IPS-20b (cell line): ENCODE measurements at regions not wholly inside any gene's neighbourhood (a gene's known extent, or its start where the extent isn't known, plus 50 kb on each side); places are given as distances from the start of the nearest gene placed in this dataset.

ENCODE experiments used
- H3K27ac ChIP-seq: one replicate; pipeline ENCODE4 v1.5.1; 2013; ENCODE audit warnings: low read length
- H3K27me3 ChIP-seq: 2 replicates; pipeline ENCODE4 v1.6.1; 2013; ENCODE audit warnings: mild to moderate bottlenecking, low read length, inconsistent platforms; ENCODE audit not compliant: insufficient read depth
- H3K36me3 ChIP-seq: 2 replicates; pipeline ENCODE4 v1.6.1; 2013; ENCODE audit warnings: low read depth, mild to moderate bottlenecking, inconsistent platforms, low read length, moderate library complexity; ENCODE audit not compliant: insufficient read depth
- H3K4me1 ChIP-seq: 2 replicates; pipeline ENCODE4 v1.6.1; 2013; ENCODE audit warnings: mild to moderate bottlenecking, control low read depth, inconsistent platforms, low read length, moderate library complexity; ENCODE audit not compliant: insufficient read depth
- H3K4me3 ChIP-seq: 2 replicates; pipeline ENCODE4 v1.5.1; 2013; ENCODE audit warnings: mild to moderate bottlenecking, low read length, inconsistent platforms
- H3K9ac ChIP-seq: 2 replicates; pipeline ENCODE4 v1.6.1; 2013; ENCODE audit warnings: low read depth, mild to moderate bottlenecking, inconsistent platforms, low read length, moderate library complexity
- H3K9me3 ChIP-seq: 2 replicates; pipeline ENCODE4 v1.6.1; 2013; ENCODE audit warnings: mild to moderate bottlenecking, low read depth, low read length, inconsistent platforms; ENCODE audit not compliant: insufficient read depth

DNA sequence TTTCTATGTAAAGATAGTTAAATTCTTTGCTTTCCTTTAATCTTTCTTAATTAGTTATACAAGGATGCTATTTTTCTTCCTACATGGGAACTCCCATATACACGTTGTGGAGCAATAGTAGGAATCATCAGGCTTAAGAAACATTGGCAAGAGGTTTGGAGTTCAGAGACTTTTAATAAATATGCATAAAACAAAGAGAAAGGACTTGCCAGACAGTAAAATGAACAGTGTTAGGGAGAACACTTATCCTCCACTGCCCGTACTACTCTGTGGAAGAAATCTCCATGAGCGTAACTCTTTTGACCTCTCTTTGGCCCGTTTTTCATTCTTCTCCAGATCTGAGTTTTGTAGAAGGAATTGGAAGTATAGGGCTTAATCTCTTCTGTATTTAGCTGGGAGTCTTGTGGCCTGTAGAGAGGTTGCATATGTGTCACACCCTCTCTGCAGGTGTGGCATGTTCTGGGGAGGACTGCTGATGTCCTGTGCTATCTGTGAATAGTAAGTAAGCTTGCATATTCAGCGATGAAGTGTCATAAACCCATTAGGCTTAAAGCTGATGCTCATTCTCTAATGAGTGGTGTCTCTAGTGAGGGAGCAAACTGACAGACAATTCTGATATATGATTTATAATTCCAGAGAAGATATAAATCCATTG lies 455.4 kb upstream of the FAR2 start:
- no peak overlapping the region for H3K4me3 ChIP-seq
- no peaks in the 10 kb centered on the region for H3K27me3 ChIP-seq
- no peaks in the 10 kb centered on the region for H3K9me3 ChIP-seq
- H3K9ac ChIP-seq, result no peak overlapping the region
- H3K36me3 ChIP-seq, result no peaks in the 10 kb centered on the region
- H3K27ac ChIP-seq, result no peak overlapping the region
- H3K4me1 ChIP-seq, result no peaks in the 10 kb centered on the region

DNA sequence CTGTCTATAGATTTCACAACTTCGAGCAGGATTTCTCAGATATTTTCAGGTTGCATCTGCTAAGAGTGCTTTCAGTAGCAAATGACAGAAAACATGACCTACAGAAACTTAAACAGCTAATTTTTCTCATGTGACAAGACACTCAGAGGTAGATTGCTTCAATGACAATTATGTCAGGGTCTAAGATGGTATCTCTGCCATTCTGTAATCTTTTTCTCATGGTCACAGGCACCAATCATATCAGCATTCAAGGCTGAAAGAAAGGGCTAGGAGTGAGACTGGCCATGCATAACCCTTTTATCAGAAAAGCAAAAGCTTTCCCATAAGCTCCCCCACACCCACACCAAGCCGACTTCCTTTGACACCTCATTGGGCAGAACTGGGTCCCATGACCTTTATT lies 450.5 kb upstream of the FAR2 start:
- Histone ChIP-seq H3K27me3 (no peaks in the 10 kb centered on the region), H3K36me3 (no peaks in the 10 kb centered on the region), H3K9me3 (peaks cover 3% of the 10 kb centered on the region; the same call in 1 of the 2 replicates), H3K4me1 (no peaks in the 10 kb centered on the region), H3K9ac (no peak overlapping the region), H3K27ac (no peak overlapping the region), H3K4me3 (no peak overlapping the region)

DNA sequence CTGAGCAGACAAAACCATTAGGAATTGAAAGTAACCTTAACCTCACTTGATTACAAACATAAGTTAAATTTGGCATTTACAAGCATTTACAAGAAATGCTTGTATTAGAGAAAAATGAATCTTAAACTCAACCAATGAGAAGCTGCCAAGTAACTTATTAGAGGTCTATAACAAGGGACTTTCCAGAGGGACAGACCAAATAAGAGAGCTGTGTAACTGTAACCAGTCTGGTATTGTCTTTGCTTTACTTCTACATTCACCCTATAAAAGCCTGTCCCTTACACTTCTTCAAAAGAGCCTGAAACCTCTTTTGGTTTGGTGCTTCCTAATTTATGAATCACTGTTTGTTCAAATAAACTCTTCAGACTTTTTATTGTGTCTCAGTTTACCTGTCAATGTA lies 450.0 kb upstream of the FAR2 start:
- H3K9ac ChIP-seq, result no peak overlapping the region
- no peaks in the 10 kb centered on the region for H3K36me3 ChIP-seq
- peaks cover 5% of the 10 kb centered on the region; the same call in 1 of the 2 replicates for H3K9me3 ChIP-seq
- no peaks in the 10 kb centered on the region for H3K4me1 ChIP-seq
- no peak overlapping the region for H3K4me3 ChIP-seq
- H3K27ac ChIP-seq, result no peak overlapping the region
- no peaks in the 10 kb centered on the region for H3K27me3 ChIP-seq

DNA sequence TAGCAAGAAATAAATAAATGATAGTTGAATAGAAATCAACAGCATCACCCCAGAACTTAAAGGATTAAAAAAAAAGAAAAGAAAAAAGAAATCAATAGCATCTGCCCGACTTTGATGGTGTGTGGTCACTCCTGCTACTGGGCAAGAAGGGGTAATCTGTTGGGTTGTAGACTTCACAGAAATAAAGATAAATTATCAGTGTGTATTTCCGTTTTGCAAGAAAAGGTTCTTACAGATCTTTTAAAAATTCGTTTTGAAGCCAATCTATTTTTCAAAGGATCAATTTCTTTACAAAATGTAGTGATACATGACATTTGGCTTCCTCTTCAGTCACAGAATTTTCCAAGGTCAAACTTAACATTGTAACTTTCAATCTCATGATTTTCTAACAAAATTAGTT lies 448.9 kb upstream of the FAR2 start:
- Histone ChIP-seq H3K27me3 (no peaks in the 10 kb centered on the region), H3K4me1 (no peaks in the 10 kb centered on the region), H3K9me3 (peaks cover 5% of the 10 kb centered on the region; the same call in 1 of the 2 replicates), H3K4me3 (no peak overlapping the region), H3K36me3 (no peaks in the 10 kb centered on the region), H3K27ac (no peak overlapping the region), H3K9ac (no peak overlapping the region)

DNA sequence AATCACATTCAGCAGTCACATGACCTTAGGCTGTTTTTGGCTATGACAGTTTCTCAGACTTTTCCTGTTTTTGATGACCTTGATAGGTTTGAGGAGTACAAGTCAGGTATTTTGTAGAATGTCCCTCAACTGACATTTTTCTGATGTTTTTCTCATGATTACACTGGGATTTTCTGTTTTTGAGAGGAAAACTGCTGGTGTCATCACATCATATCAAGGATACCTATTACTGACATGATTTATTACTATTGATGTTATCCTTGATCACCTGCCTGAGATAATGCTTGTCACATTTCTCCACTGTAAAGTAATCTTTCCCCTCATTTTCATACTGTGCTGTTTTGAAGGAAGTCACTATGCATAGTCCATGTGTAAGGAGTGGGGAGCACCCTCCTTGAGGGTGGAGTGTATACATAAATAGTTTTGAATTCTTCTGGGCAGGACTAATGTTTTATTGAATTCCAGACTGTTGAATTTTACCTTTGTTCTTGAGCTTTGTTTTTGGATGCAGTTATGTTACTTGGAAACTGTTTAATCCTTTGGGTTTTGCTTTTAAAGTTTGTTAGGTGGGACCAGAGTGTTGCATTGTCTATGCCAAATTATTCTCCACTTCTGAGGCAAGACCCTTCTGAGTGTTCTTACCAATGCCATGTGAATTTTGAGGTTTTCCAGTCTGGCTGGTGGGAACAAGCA lies 444.5 kb upstream of the FAR2 start:
- Histone ChIP-seq H3K36me3 (no peaks in the 10 kb centered on the region), H3K4me3 (no peak overlapping the region), H3K9me3 (peaks cover 5% of the 10 kb centered on the region; the same call in 1 of the 2 replicates), H3K27me3 (no peaks in the 10 kb centered on the region), H3K9ac (no peak overlapping the region), H3K27ac (no peak overlapping the region), H3K4me1 (no peaks in the 10 kb centered on the region)

DNA sequence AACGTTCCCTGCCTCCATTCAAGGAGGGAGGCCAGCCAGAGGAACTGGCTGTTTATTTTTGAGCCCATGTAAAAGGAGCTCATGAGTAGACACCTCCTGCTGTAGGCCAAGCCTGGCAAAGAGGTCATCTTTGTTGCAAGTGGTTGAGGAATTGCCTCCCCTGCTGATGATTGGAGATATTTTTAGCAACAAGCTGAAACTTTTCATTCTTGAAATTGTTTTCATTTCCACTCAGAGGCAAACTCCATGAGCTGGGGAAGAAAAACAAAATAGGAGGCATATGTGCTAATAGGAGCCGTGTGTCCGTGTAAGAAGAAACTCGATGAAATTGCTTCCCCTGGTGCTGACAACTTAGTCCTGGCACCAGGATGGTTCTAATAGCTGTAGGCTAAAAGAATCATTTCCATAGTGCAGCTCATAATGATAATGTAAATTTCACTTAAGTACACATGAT lies 440.1 kb upstream of the FAR2 start:
- Histone ChIP-seq H3K9ac (no peak overlapping the region), H3K27ac (no peak overlapping the region), H3K4me3 (no peak overlapping the region)

DNA sequence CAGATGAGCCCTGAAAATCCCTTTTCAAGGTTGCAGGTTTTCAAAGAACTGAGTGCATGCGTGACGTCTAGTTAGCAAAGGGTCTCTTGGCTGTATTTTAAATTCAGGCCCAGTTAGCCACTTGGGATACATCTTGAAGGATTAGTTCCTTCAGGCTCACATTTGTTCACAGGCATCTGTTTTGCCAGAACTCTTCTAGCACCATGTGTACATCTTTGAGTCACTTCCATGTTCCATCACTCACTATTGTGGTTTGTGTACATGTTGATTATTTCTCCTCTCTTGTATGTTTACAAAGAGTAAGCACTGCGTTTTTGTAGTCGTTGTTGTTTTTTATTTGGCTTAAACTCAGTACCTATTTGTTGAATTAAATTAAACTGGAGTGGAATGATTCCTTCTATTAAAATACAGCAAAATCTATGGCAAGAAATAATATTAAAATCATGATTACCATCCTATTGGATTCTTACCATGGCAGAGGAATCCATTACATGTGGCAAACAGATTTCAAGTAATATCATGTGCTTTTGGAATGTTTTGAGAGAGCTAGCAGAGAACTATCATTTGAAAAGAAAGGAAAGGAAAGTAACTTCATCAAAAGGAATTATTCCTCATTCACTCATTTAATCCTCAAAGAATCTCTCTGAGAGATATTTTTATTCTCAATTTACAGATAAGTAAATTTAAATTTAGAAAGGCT lies 438.9 kb upstream of the FAR2 start:
- H3K4me3 ChIP-seq, result no peak overlapping the region
- no peak overlapping the region for H3K9ac ChIP-seq
- H3K27ac ChIP-seq, result no peak overlapping the region
- no peaks in the 10 kb centered on the region for H3K36me3 ChIP-seq
- no peaks in the 10 kb centered on the region for H3K9me3 ChIP-seq
- H3K27me3 ChIP-seq, result no peaks in the 10 kb centered on the region
- no peaks in the 10 kb centered on the region for H3K4me1 ChIP-seq

More for the DNA sequence above, 440.1 kb upstream of the FAR2 start:
- Histone ChIP-seq H3K4me1 (no peaks in the 10 kb centered on the region), H3K9me3 (no peaks in the 10 kb centered on the region), H3K27me3 (no peaks in the 10 kb centered on the region), H3K36me3 (no peaks in the 10 kb centered on the region)

DNA sequence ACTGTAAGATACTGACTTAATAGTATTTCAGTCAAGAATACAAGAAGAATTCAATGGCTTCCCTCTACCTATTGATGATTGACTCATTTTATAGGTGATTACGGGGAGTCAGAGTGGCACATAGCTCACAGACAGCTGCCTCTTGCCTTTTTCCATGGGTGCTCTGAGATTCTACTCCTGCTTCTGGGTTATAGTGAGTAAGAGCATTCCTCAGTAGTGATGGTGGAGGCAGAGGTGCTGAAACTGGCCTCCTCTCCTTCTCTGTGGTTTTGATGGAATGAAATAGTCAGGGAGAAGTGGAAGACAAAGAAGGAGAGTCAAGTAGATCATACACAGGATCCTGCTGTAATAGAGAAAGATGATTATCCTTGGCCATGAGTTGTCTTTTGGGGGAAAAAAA lies 438.2 kb upstream of the FAR2 start:
- no peaks in the 10 kb centered on the region for H3K27me3 ChIP-seq

DNA sequence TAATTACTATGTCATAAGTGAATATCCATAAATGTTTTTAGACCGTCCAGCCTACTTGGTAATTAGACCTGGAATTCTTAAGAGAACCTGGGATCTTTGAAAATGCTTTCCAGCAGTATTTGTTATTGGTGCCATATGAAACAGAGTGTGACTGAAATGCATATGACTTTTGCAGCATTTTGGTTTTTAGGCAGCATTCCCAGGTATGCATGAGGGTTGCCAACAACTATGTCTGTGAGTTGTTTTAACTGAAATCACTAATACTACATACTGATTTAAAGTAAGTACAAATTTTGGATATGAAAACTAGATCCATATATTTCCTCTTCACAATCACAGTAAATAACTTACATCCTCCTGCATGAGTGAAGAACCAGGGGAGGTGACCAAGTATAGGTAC lies 437.7 kb upstream of the FAR2 start:
- Histone ChIP-seq H3K27me3 (no peaks in the 10 kb centered on the region), H3K27ac (no peak overlapping the region), H3K4me3 (no peak overlapping the region), H3K4me1 (no peaks in the 10 kb centered on the region), H3K9ac (no peak overlapping the region), H3K9me3 (no peaks in the 10 kb centered on the region), H3K36me3 (no peaks in the 10 kb centered on the region)

More for the DNA sequence above, 438.2 kb upstream of the FAR2 start:
- H3K9ac ChIP-seq, result no peak overlapping the region
- no peaks in the 10 kb centered on the region for H3K36me3 ChIP-seq
- no peaks in the 10 kb centered on the region for H3K9me3 ChIP-seq
- no peak overlapping the region for H3K4me3 ChIP-seq
- H3K27ac ChIP-seq, result no peak overlapping the region
- H3K4me1 ChIP-seq, result no peaks in the 10 kb centered on the region

DNA sequence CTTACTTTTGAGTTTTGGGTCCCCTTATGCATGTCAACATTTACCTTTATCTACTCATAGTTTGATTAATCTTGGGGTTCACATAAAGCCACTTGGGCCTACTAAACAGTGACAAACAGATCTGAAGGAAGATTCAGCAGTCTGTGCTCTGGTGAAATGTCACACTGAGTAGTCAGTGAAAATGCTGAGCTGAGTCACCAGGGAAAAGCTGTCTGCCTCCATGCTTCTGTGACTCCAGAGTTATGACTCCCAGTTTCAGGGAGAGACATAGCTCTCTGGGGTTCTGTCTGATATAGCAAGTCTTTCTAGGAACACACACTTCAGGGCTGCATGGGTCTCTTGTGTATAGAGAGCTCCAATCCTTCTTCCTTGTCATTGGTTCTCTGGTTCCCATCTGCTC lies 406.3 kb upstream of the FAR2 start:
- H3K27ac ChIP-seq, result no peak overlapping the region
- no peaks in the 10 kb centered on the region for H3K9me3 ChIP-seq
- H3K36me3 ChIP-seq, result no peaks in the 10 kb centered on the region
- H3K9ac ChIP-seq, result no peak overlapping the region
- H3K4me1 ChIP-seq, result no peaks in the 10 kb centered on the region
- H3K4me3 ChIP-seq, result no peak overlapping the region
- no peaks in the 10 kb centered on the region for H3K27me3 ChIP-seq

DNA sequence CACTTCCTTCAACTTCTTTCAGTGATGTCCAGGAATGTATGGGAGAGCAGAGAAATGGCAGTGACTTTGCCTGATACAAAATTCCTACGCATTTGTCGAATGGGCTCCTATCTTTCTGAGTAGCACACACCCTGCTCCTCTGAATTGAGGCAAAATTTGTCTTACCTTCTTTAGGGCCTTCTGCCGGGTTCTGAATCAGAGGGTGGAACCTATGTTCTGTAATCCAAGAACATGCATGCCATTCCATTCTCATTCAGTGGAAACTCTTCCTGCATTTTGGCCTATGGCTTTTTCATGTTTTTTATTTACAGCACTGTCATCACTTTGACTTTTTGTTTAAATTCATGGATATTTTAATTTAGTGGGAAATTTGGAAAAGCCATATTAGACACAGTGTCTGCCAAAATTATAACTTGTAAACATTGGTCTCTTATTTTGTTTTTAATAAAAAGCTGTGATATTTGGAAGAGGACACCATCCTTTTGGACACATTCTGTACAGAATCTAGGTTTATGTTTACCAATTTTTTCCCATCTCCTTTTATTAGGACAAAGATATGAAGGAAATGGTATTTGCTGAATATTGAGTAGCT lies 402.2 kb upstream of the FAR2 start:
- H3K4me3 ChIP-seq, result no peak overlapping the region
- no peak overlapping the region for H3K9ac ChIP-seq
- no peaks in the 10 kb centered on the region for H3K36me3 ChIP-seq
- H3K4me1 ChIP-seq, result no peaks in the 10 kb centered on the region
- no peaks in the 10 kb centered on the region for H3K27me3 ChIP-seq
- H3K9me3 ChIP-seq, result no peaks in the 10 kb centered on the region
- no peak overlapping the region for H3K27ac ChIP-seq
